IPS-NIHi11 (cell line): ENCODE measurements at regions not wholly inside any gene's neighbourhood (a gene's known extent, or its start where the extent isn't known, plus 50 kb on each side); places are given as distances from the start of the nearest gene placed in this dataset.

Experiments
- DNase-seq: peaks from one replicate; pipeline ENCODE4 v3.0.0; 2012; ENCODE audit warnings: mixed read lengths, low spot score

GRCh38 chr5:175285261-175285660 is 158.7 kb downstream of the DRD1 start:
- no peak for DNase-seq

- DNase-seq, result no peak
Measured at GRCh38 chr5:175284806-175285205, 159.2 kb downstream of the DRD1 start.

GRCh38 chr5:175282611-175283225 is 161.3 kb downstream of the DRD1 start:
- no peak for DNase-seq

GRCh38 chr5:175281714-175282113 is 162.3 kb downstream of the DRD1 start:
- DNase-seq, result no peak

GRCh38 chr5:175281257-175281656 is 162.7 kb downstream of the DRD1 start:
- no peak for DNase-seq

- DNase-seq, result no peak
Measured at GRCh38 chr5:175279506-175279905, 164.5 kb downstream of the DRD1 start.

- no peak for DNase-seq
Measured at GRCh38 chr5:175275748-175276147, 168.2 kb downstream of the DRD1 start.

GRCh38 chr5:175275097-175275496 is 168.9 kb downstream of the DRD1 start:
- DNase-seq, result no peak

GRCh38 chr5:175274171-175274570 is 169.8 kb downstream of the DRD1 start:
- no peak for DNase-seq

GRCh38 chr5:175264406-175264805 is 179.6 kb downstream of the DRD1 start:
- DNase-seq, result no peak

GRCh38 chr5:175263776-175264175 is 180.2 kb downstream of the DRD1 start:
- DNase-seq, result no peak

GRCh38 chr5:175261526-175261925 is 182.5 kb downstream of the DRD1 start:
- no peak for DNase-seq

GRCh38 chr5:175261037-175261436 is 182.9 kb downstream of the DRD1 start:
- no peak for DNase-seq

GRCh38 chr5:175257847-175258194 is 186.2 kb downstream of the DRD1 start:
- no peak for DNase-seq

GRCh38 chr5:175257128-175257846 is 186.7 kb downstream of the DRD1 start:
- no peak for DNase-seq

GRCh38 chr5:175254155-175254554 is 189.8 kb downstream of the DRD1 start:
- DNase-seq, result no peak

GRCh38 chr5:175253597-175253996 is 190.4 kb downstream of the DRD1 start:
- DNase-seq, result no peak

GRCh38 chr5:175252234-175252805 is 191.7 kb downstream of the DRD1 start:
- DNase-seq, result no peak

GRCh38 chr5:175250426-175250825 is 193.6 kb downstream of the DRD1 start:
- no peak for DNase-seq

GRCh38 chr5:175248416-175248905 is 195.5 kb downstream of the DRD1 start:
- DNase-seq, result no peak

- DNase-seq, result no peak
Measured at GRCh38 chr5:175246889-175247520, 197.0 kb downstream of the DRD1 start.

- DNase-seq, result no peak
Measured at GRCh38 chr5:175246242-175246888, 197.6 kb downstream of the DRD1 start.
